ENCODE measurements at regions not wholly inside any gene's neighbourhood (a gene's known extent, or its start where the extent isn't known, plus 50 kb on each side); places are given as distances from the start of the nearest gene placed in this dataset.

GRCh38 chr4:104909376-104909775 lies 237.3 kb upstream of the TET2 start:
- ChIA-PET POLR2A (ENCODE audit: low non-redundant PET) (no interaction called here), CTCF (no interaction called here)
- H3K4me3 ChIP-seq (ENCODE audit: low read depth, low read length, poor library complexity, severe bottlenecking), result no peak overlapping the region
- no peak for DNase-seq (ENCODE audit: low spot score)
- no peak overlapping the region for H3K27ac ChIP-seq (ENCODE audit: low read depth, low read length, poor library complexity, severe bottlenecking)
- intact Hi-C loops (cut with micrococcal nuclease; ENCODE audit: unreplicated experiment), result no loop called here
- TF ChIP-seq EZH2 (IDR thresholded peaks at IDR 0.05; ENCODE audit: borderline replicate concordance, low read depth, low read length, poor library complexity, severe bottlenecking) (no peak), CTCF (conservative IDR thresholded peaks at IDR 0.05; ENCODE audit: low read depth, low read length) (no peak)
- BruUV-seq (replicated peaks), result no TSS peak
- H3K27me3 ChIP-seq (replicated peaks; ENCODE audit: insufficient read depth, low read depth, low read length, poor library complexity), result no peaks in the 10 kb centered on the region
- no peaks in the 10 kb centered on the region for H3K36me3 ChIP-seq (ENCODE audit: insufficient read depth, low read length, poor library complexity, severe bottlenecking)
- no peaks in the 10 kb centered on the region for H3K9me3 ChIP-seq (ENCODE audit: low read depth, low read length, poor library complexity, severe bottlenecking)
- H3K4me1 ChIP-seq (ENCODE audit: insufficient read depth, low read length, poor library complexity, severe bottlenecking), result no peaks in the 10 kb centered on the region

GRCh38 chr4:104912518-104912917 lies 234.2 kb upstream of the TET2 start:
- intact Hi-C loops (cut with micrococcal nuclease; ENCODE audit: unreplicated experiment), result no loop called here
- no peak for DNase-seq (ENCODE audit: low spot score)
- no peaks in the 10 kb centered on the region for H3K4me1 ChIP-seq (ENCODE audit: insufficient read depth, low read length, poor library complexity, severe bottlenecking)
- H3K27me3 ChIP-seq (replicated peaks; ENCODE audit: insufficient read depth, low read depth, low read length, poor library complexity), result no peaks in the 10 kb centered on the region
- no peaks in the 10 kb centered on the region for H3K9me3 ChIP-seq (ENCODE audit: low read depth, low read length, poor library complexity, severe bottlenecking)
- no peaks in the 10 kb centered on the region for H3K36me3 ChIP-seq (ENCODE audit: insufficient read depth, low read length, poor library complexity, severe bottlenecking)
- CTCF ChIA-PET, result no interaction called here
- BruUV-seq (replicated peaks), result no TSS peak
- TF ChIP-seq EZH2 (IDR thresholded peaks at IDR 0.05; ENCODE audit: borderline replicate concordance, low read depth, low read length, poor library complexity, severe bottlenecking), result no peak
- no peak for TF ChIP-seq CTCF (conservative IDR thresholded peaks at IDR 0.05; ENCODE audit: low read depth, low read length)
- no peak overlapping the region for H3K4me3 ChIP-seq (ENCODE audit: low read depth, low read length, poor library complexity, severe bottlenecking)
- no peak overlapping the region for H3K27ac ChIP-seq (ENCODE audit: low read depth, low read length, poor library complexity, severe bottlenecking)
- POLR2A ChIA-PET (ENCODE audit: low non-redundant PET), result no interaction called here

GRCh38 chr4:104915373-104915772 lies 231.3 kb upstream of the TET2 start:
- TF ChIP-seq CTCF (conservative IDR thresholded peaks at IDR 0.05; ENCODE audit: low read depth, low read length) (no peak), EZH2 (IDR thresholded peaks at IDR 0.05; ENCODE audit: borderline replicate concordance, low read depth, low read length, poor library complexity, severe bottlenecking) (no peak)
- no peak for DNase-seq (ENCODE audit: low spot score)
- POLR2A ChIA-PET (ENCODE audit: low non-redundant PET), result no interaction called here
- no peak overlapping the region for H3K4me3 ChIP-seq (ENCODE audit: low read depth, low read length, poor library complexity, severe bottlenecking)
- H3K27me3 ChIP-seq (replicated peaks; ENCODE audit: insufficient read depth, low read depth, low read length, poor library complexity), result no peaks in the 10 kb centered on the region
- no TSS peak for BruUV-seq (replicated peaks)
- no peaks in the 10 kb centered on the region for H3K9me3 ChIP-seq (ENCODE audit: low read depth, low read length, poor library complexity, severe bottlenecking)
- H3K36me3 ChIP-seq (ENCODE audit: insufficient read depth, low read length, poor library complexity, severe bottlenecking), result no peaks in the 10 kb centered on the region
- intact Hi-C loops (cut with micrococcal nuclease; ENCODE audit: unreplicated experiment), result no loop called here
- no peak overlapping the region for H3K27ac ChIP-seq (ENCODE audit: low read depth, low read length, poor library complexity, severe bottlenecking)
- no peaks in the 10 kb centered on the region for H3K4me1 ChIP-seq (ENCODE audit: insufficient read depth, low read length, poor library complexity, severe bottlenecking)
- CTCF ChIA-PET, result interaction anchor here (0.6 kb wide), 1 partner anchor 1645 kb away, joined by 3 read pairs; no protein-coding TSS in a partner anchor
